ENCODE measurements at regions not wholly inside any gene's neighbourhood (a gene's known extent, or its start where the extent isn't known, plus 50 kb on each side); places are given as distances from the start of the nearest gene placed in this dataset.
"Not testable (repeated sequence)": the region's sequence is repeated elsewhere in the genome, so short reads cannot be mapped to it uniquely, and the experiment has no call there.

DNA sequence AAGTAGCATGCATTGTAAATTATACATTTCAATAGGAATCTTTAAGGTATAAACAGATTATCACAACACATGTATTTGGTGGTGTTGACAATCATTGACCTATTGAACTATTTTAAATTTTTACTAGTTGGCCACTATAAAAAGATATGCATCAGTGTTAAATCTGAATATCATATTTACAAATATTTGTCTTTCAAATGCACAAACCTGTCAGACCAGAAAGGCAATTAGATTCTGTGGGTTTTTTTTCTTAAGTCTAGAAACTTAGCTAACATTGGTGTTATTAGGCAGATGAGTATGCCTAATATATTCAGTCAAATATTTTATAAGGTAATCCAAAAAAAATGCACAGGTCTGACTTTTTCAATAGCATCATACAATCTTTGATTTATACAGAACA, 241.4 kb upstream of the DGKB start:
- H3K27ac ChIP-seq, result no peak overlapping the region
- TF ChIP-seq, protein P1, sequence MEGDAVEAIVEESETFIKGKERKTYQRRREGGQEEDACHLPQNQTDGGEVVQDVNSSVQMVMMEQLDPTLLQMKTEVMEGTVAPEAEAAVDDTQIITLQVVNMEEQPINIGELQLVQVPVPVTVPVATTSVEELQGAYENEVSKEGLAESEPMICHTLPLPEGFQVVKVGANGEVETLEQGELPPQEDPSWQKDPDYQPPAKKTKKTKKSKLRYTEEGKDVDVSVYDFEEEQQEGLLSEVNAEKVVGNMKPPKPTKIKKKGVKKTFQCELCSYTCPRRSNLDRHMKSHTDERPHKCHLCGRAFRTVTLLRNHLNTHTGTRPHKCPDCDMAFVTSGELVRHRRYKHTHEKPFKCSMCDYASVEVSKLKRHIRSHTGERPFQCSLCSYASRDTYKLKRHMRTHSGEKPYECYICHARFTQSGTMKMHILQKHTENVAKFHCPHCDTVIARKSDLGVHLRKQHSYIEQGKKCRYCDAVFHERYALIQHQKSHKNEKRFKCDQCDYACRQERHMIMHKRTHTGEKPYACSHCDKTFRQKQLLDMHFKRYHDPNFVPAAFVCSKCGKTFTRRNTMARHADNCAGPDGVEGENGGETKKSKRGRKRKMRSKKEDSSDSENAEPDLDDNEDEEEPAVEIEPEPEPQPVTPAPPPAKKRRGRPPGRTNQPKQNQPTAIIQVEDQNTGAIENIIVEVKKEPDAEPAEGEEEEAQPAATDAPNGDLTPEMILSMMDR (conservative IDR thresholded peaks at IDR 0.05), result no peak

DNA sequence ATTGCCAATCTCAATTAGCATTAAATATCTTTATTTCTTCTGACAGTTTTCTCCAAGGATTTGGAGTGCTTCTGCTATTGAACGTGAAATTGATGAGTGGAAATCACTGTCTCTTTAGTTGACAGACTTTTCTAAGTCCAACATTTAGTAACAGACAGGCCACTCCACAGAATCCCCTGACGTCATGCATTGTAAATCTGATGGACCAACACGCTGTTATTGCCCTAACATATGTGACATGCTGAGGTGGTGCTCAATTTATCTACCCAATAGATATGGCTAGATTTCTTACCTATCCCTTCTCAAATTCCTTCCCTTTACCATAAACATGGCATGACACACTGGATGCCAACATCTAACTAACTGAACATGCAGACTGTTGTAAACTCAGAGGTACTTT, 240.6 kb upstream of the DGKB start:
- TF ChIP-seq, protein P1 (conservative IDR thresholded peaks at IDR 0.05), result no peak
- H3K27ac ChIP-seq, result no peak overlapping the region

DNA sequence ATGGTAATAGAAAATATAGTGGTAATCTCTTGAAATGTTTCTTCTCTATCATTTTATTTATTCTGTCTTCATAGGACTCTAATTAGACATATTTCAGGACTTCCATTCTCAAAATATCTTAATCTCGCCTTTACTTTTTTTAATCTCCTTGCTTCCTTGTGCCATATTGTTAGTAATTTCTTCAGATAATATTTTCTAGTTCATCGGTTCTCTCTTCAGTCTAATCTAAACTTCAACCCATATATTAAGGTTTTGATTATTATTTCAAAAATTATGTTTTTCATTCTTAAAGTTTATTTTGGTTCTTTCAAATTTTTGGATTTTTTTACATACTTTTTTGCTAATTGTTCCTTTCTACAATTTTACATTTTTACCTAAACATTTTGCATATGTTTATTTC, 237.9 kb upstream of the DGKB start:
- H3K27ac ChIP-seq, result no peak overlapping the region
- TF ChIP-seq, protein P1 (conservative IDR thresholded peaks at IDR 0.05), result no peak

DNA sequence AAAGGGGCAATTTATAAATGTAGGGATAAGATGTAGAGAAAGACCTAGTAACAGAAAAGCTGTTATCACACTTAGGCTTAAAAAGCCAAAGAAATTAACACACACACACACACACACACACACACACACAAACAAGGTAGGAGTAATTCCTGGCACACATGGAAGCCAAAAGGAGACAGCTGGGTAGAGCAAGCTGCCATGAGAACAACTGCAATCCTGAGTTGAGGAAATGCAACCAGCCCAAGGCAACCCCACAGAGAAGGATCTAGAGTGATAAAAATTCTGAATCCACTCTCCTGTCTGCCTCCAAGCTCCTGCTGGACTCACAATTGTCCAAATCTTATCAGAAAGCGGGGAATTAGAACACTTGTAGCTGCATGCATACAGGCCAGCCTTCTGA, 229.1 kb upstream of the DGKB start:
- H3K27ac ChIP-seq, result no peak overlapping the region
- TF ChIP-seq, protein P1 (conservative IDR thresholded peaks at IDR 0.05), result no peak

DNA sequence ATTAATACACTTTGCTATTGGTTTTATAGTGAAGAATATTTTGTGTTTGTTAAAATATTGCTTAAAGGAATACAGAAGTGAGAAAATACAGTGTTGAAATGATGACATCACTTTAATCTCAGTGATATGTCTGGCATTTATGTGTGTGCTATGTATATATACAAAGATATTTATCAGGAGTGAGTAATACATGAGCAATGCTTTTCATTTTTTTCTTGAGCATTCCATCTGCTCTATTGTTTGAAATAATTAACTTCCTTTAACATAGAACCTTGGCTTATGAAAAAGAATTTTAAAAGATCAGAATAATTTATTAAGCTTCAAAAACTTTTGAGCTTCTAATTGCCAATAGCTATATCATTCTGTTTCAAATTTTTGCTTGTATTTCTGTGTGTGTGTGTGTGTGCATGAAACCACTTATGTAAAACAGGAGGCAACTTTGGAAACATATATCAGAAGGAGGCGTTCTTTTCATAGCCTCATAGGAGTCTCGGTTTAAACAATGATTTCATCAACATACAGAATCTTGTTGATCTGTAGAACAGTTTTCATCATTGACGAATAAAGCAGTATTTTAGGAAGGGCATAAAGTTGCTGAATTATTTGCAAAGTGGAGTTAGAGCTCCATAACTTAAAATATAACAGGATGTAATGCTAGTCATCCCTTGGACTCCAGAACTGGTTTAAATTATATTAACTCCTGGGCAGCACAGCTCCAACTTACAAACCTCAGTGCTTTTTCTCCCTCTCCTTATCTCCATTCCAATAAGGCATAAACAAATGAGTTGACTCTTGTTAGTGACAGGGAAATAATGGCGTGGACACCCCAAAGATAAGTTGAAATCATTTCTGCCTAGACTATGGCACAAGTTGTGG, 228.4 kb upstream of the DGKB start:
- H3K27ac ChIP-seq, result no peak overlapping the region
- TF ChIP-seq, protein P1 (conservative IDR thresholded peaks at IDR 0.05), result no peak

DNA sequence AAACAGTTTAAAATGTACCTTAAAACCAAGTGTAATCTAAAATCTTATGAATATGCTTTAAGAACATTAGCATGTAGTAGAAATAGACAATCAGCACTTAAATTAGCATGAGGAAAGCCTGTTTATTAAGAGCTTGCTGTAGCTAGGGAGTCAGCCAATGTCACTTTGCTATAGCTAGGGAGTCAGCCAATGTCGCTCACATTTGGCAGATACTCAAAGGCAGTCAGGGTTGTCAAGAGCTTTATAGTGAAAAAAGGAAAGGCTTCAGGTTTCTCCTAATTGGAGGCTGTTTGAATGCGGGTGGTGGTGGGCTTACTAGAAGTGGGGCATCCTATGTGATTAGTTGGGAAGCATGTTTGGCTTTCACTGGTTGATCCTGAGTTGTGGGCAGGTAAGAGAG, 226.2 kb upstream of the DGKB start:
- TF ChIP-seq, protein P1 (conservative IDR thresholded peaks at IDR 0.05), result no peak
- H3K27ac ChIP-seq, result no peak overlapping the region

DNA sequence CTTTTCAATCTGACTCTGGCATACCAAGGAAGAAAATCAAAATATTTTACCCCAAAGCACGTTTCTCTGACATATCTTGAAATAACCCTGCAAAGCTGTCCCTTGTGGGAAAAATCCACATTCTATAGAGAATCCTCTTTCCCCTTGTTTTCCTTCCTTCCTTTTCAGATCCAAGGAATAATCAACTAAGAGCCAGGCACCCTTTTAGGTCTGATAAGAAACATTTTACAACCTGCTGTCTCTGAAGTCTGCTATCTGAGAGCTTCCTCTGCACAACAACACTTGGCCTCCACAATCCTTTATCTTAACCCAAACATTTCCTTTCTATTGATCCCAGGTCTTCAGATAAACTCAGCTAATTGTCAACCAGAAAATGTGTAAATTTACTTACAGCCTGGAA, 224.1 kb upstream of the DGKB start:
- not testable (repeated sequence) for H3K27ac ChIP-seq

DNA sequence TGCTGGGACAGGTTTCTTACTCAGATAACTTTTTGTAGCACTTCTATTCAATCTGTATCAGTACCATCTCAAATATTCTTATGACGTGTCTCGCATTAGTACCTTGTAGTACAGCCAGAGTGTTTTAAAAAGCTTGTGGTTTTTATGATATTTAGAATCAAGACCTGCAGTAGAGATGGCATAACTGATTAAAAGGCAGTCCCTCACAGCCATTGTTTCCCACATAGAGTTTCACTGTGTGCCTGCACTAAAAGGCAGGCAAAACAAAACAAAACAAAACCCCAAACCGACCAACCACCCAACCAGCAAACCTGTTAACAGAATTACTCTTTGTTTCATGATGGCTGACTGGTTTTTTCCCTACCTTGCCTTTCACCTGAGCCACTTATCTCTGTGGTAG, 221.3 kb upstream of the DGKB start:
- TF ChIP-seq, protein P1 (conservative IDR thresholded peaks at IDR 0.05), result no peak
- H3K27ac ChIP-seq, result no peak overlapping the region

Data from VCaP (cell line).